NCI-H187 treated with DMSO at 0.1 percent for 48 hours (cell line): ENCODE measurements at regions not wholly inside any gene's neighbourhood (a gene's known extent, or its start where the extent isn't known, plus 50 kb on each side); places are given as distances from the start of the nearest gene placed in this dataset.
"Not testable (repeated sequence)": the region's sequence is repeated elsewhere in the genome, so short reads cannot be mapped to it uniquely, and the experiment has no call there.

Experiments used
- DNase-seq: peaks from one replicate; lab custom pipeline; 2025; lab: John Stamatoyannopoulos, UW

DNA sequence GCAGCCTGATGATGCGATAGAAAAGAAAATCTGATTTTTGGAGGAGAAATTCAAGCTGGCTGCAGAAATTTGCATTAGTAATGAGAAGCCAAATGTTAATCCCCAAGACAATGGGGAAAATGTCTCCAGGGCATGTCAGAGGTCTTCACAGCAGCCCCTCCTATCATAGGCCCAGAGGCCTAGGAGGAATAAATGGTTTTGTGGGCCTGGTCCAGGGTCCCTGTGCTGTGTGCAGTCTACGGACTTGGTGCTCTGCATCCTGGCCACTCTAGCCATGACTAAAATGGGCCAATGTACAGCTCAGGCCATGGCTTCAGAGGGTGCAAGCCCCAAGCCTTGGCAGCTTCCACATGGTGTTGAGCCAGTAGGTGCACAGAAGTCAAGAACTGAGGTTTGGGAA is 303.8 kb upstream of the SEMA3C start:
- DNase-seq = not testable (repeated sequence)

DNA sequence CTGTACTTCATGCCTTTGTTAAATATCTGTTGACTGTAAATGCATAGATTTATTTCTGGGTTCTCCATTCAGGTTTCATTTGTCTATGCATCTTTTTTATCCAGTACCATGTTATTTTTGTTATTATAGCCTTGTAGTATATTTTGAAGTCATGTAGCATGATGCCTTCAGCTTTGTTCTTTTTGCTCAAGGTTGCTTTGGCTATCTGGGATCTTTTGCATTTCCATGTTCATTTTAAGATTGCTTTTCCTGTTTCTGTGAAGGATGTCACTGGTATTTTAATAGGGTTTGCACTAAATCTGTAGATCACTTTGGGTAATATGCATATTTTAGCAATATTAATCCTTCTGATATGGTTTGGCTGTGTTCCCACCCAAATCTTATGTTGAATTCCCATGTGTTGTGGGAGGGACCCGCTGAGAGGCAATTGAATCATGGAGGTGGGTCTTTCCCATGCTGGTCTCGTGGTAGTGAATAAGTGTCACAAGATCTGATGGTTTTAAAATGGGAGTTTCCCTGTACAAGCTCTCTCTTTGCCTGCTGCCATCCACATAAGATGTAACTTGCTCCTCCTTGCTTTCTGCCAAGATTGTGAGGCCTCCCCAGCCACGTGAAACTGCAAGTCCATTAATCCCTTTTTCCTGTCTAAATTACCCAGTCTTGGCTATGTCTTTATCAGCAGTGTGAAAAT is 302.8 kb upstream of the SEMA3C start:
- no peak for DNase-seq

DNA sequence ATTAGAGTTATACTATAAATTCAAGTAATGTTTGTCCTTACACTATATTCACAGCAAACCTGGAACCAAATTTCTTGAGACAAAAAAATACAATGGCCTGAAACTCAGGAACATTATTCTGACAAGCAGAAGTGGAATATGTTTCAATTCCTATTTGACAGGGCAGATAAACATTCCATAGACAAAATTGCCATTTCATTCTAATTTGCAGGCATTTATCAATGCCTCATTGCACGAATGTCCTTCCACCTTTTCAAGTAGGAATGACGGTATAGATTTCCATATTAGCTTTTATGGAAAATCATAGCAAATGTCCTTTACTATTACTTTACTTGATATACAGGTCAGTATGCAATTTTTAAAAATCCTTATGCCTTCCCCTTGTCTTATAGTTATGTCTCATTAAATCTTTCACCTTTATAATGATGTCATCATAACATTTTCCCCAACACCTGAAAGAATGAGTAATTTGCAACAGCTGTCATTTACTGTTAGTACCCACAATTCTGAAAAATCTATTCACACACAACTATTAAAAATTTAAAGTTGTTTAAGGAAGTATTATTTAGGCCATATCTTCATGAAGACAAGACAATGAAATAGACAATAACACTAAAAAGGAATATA is 299.7 kb upstream of the SEMA3C start:
- no peak for DNase-seq

DNA sequence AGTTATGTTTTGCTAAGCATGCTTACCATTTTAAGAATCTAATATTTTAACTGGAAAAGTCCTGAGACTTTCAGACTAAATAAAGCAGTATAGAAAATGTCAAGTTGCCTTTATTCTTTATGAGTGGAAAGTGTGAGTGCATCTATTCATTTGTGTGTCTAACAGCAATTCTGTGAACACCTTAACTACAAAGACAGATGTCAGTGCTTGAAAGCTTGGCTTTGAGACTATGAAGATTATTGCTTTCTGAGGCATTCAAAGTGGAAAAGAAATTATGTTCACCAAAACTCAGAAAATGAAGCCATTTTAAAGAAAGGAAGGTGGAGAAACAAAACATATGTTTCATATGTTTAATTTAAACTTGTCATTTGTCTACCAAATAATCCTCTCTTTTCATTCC is 294.5 kb upstream of the SEMA3C start:
- DNase-seq = no peak

DNA sequence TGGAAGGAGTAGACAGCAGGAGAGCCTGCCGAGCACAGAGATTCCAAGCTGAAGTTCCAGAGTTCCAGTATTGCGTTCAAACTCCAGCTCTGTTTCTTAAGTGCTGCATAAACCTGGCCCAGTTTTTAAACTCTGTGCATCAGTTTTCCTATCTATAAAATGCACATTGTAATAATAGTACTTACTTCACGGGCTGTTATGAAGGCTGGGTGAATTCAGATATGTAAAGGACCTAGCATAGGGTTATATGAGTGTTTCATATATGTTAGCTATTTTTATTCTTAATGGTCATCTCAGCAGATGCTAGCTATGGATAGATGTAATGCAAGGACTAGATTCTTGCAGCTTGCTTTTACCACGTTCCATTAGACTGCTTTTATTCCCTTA is 293.1 kb upstream of the SEMA3C start:
- no peak for DNase-seq

DNA sequence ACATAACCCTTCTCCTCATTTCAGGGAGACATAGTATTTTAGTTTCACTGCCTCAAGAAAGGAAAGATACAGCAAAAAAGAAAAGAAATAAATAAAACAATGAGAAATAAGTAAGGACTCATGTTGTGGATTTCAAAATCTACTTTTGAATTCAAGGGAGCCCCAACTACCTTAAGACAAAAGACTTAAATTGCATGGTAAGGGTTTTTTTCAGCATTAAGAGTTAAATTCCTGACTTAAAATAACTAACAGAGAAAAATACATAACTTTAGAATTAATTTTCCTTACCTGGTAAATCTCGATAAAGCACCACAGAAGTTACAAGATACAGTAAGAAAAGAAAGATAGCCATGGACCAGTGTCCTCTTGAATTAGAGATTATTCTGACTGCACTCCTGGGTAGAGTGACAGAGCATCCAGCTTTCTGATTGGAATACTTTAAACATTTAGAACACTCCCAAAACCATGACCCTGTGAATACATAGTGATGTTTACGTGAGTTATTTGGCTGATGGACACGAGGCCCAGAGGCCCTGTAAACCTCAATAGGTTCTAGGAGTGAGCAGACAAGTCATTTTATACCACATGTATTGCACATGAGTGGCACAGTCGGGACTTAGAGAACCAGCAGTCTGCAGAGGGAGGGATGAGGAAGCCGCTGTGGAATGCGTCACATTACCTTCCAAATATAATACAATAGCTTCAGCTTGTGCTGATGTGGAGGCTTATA is 292.5 kb upstream of the SEMA3C start:
- DNase-seq = no peak

DNA sequence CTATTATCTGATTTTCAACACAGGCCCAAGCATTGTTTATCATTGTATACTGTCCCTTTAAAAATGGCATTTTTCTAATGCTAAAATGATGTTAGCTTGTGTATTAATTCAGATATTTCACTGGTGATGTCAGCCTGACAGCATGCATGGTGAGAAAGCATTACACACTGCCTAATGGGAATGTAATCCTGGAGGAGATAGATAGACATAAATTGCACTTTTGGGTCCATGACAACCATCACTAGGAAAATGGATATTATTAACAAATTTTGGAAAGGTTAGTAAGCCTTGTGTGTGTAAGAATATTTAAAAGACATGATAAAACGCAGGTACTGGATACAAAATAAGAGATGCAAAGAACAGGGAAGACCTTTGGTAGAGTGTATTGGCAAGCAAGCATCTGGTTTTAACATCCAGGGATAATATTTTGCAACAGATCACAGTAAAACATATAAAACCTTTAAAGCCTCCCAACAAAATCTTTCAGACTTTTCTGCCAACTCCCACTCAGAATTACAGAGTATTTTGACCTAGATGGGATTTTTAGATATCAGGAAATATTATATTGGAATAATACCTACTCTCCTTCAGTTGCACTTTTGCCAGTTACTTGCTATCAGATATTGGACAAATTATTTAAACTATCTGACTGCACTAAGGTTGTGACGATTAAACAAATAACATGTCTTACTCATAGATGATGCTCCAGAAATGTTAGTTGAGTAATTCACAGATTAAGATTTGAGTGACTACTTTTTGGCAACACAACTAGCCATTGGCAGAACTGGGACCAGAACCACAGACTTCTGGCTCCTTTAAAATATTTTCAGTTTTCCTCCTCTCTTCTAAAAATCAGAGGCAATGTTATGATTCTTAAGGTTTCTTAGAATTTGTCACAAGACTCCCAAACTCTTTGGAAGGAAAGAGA is 291.6 kb upstream of the SEMA3C start:
- DNase-seq = no peak

DNA sequence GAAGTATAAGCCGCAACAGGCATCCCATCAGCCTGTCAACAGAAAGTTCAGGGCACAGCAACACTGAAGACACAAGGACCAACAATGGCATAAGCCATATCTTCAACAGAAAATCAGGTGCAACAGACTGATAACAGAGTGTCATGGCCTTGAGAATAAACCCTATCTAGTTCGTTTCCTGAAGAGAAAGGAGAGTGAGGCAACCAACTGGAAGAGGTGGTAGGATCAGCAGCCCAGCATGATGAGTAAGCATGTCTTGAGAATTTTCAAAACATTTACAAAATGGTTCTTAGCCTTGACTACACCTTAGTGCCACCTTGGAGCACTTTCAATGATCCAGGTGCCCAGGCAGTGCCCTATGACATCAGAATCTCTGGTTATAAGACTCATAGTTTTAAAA is 290.2 kb upstream of the SEMA3C start:
- DNase-seq = no peak

DNA sequence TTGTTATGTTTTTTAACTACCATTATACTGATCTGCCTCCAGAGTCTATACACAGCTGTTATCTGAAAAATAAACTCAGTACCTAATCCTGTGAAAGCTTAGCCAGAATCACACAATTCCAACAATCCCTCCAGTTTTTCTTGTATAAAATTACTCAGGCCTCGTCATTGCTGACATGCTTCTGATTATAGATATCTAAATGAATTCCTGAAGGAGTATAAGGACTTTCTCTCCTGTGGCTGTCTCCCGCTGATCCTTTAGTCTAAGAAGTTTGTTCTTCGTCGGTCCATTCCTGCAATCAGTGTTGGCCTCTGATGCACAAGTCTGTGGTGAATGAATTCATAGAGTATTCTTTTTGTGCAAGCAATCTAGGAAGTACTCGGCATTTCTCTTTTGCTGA is 288.9 kb upstream of the SEMA3C start:
- no peak for DNase-seq

DNA sequence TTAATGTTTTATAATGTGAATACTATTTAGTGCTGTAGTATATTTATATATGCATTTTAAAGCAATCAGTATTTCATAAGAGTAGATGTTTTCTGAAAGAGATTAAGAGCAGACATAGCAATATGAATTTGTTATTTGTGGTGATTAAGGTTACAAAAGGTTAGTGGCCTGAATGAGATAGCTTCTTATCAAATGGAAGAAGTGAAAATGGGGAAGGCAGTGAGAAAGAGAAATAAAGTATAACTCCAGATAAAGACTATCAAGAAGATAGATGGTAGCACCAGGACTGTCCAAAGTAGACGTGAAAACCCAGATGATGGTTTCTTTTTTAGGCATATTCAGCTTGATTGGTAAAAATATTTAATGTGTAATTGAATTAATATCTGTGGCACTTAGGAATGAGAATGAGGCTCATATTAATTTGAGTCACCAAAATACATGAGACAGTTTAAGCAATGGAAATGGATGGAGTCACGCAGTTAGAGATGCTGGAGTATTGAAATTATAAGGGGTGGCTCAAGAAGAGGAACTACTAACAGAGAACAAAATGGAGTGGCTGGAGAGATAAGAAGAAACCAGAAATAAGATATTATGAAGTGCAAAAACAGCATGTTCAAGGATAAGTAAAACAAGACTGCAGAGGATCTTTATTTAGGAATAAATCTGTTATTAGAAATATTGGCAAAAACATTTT is 288.0 kb upstream of the SEMA3C start:
- no peak for DNase-seq

DNA sequence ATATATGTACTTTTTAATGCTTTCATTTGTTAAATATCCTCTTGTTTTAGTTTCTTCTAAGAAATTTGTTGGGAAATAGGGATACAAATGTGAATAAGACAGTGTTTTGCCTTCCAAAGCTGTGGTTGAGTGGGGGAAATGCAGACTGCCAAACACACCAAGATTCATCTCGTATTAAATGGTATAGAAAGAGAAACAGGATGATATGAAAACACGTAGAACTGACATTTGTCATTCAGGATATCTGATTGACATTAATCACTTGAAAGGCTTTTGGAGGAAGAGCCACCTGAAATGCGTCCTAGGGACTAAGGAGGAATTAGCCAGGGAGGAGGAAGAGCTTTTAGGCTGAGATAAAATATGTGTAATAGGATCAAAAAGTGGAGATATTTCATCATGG is 287.4 kb upstream of the SEMA3C start:
- no peak for DNase-seq

DNA sequence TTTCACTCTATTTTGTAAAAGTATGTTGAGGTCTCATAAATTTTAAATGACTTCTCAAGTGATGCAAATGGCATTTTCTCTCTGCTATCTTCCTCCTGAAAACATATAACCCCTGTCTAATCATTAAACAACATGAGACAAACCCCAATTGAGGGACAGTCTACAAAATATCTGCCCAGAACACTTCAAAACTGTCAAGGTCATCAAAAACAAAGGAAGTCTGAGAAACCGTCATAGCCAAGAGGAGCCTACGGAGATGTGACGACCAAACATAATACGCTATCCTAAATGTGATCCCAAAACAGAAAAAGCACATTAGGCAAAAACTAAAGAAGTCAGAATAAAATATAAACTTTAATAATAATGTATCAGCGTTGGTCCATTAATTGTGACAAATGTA is 282.3 kb upstream of the SEMA3C start:
- DNase-seq = no peak

DNA sequence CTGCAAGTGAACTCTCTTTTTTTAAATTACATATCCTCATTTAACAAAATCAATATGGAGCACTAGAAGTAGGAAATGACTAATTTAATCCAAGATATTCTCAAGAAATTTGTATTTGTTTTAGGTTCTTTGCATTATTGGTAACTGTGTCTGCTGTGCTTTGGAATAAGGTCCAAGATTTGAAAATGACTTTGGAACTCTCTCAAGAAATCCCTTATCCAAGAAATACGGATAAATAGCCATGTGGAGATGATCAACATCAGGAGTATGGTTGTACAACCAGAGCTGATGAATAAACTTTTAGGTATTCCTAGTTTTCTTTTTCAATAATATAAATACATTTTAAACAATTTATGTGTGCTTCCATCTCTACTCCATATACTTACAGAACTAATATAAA is 279.9 kb upstream of the SEMA3C start:
- DNase-seq = no peak

DNA sequence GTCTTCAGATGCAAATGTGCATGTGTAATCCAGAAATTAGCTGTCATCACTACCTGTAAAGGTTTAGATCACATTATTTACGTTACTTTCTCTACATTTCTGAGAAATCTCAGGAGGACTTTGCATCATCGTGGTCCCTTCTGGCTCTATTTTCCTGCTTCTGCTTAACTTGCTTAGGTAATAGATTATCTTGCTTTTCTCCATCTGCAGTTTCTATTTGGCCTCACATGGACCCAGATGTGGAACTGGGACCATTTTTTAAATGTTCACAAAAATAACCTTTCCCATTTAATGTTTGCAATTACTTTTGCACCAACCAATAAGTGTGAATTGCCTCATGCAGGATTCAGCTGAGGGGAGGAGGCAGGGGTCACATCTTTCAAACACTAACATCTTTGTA is 278.4 kb upstream of the SEMA3C start:
- no peak for DNase-seq

DNA sequence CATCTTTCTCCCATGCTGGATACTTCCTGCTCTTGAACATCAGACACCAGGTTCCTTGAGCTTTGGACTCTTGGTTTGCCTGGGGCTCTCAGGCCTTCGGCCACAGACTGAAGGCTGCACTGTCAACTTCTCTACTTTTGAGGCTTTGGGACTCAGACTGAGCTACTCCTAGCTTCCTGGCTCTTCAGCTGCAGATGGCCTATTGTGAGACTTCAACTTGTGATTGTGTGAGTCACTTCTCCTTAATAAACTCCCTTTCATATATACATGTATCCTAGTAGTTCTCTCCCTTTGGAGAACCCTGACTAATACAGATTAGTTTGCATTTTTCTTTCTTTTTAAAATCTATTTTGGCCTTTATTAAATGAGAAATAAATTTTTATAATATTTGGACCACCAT is 276.2 kb upstream of the SEMA3C start:
- DNase-seq = no peak

DNA sequence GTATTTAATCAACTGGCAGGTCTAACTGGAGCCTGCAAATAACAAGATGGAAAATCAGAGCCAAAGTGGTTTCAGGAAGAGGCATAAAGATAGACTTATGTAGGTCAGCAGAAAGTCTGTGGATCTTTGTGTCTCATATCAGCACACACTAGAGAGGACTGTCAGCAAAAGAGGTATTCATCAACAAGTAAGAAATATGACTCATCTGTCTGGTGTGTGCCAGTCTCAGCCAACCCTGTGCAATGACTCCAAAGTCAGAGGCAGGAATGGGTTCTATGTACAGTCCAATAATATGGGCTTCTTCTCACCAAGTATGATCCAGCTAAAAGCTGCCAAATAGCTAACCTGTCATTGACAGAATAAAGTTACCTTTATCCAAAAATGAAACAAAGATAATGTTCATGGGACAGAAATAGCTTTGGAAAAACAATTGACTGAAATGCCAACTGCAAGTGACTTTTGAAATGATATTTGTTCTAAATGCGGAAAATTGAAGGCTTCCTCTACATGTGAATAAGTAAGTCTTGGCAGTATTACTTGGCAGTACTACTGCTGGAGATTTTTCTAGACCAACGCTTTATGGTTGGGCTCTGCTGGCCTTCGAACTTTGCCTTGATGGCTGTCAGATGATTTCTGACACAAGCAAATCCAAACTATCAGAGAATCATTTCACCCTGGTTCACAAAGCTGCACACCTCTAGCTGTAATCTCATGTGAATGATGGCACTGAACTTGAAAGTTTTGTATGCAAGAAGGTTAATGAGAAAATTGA is 272.3 kb upstream of the SEMA3C start:
- DNase-seq = no peak

DNA sequence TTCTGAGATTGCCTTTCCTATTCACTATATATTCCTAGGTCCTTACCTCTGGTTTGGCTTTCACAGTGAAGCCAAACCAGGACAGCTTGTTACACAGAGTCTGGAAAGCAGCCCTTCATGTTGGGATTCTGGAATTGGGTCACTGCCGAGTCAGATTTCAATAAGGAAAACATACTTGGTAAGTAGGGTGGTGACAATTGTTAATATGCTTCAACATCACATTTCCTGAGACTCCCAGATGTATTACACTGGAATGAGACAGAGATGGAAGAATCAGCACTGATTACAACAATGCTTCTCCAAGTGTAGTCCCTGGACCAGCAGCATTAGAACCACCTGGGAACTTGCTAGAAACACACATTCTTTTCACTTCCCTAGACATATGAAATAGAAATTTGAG is 268.9 kb upstream of the SEMA3C start:
- DNase-seq = no peak

DNA sequence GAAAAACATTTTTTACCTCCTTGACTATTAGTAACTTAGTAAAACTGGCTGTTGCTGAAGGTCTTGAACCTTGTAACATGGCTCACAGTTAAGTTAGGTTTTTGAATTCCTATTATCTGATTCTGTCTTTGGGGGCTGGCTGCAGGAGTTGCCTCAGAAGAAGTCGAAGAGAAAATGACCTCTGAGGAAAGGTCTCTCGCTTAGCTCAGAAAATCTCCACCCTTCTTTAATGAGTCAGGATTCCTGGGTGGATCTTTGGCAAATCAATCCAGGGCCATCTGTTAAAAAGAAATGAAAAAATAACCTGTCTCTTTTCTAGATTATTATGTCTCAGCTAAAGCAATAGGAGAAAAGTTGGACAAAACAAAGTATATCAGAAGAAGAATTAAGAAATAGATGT is 267.8 kb upstream of the SEMA3C start:
- no peak for DNase-seq

DNA sequence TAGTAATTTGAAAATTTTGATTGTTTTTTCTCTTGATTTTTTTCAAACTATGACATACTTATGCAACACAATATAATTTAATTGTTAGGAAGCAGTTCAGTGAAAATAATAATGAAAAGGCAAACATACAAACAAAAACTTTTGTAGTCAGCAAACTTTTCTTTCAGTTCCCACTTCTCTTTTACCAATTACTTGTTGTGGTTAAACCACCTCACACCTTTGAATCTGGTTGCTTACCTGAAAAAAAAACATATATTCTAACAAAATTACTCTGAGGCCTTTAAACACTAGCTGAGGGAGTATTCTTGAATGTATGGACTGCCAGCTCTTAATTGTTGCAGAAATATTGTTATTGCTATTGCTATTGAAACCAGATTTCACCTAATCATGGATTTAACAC is 266.2 kb upstream of the SEMA3C start:
- DNase-seq = no peak

DNA sequence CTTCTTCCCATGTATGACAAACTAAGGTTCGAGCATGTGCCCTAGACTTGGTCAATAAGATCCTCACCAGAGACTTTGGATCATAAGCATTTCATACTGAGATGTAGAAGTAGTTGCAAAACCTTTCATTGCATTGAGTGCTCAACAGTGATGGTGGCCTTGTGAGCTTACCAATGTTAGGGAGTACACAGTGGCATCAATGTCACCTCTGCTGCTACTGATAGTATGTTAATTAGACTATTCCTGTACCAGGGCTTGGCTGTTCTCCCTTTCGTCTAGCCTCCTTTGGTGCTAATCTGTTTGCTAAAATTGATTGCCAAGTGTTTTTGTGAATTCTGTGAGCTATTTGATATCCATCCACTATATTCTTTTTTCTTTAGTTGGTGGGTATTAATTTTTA is 264.5 kb upstream of the SEMA3C start:
- DNase-seq = no peak

DNA sequence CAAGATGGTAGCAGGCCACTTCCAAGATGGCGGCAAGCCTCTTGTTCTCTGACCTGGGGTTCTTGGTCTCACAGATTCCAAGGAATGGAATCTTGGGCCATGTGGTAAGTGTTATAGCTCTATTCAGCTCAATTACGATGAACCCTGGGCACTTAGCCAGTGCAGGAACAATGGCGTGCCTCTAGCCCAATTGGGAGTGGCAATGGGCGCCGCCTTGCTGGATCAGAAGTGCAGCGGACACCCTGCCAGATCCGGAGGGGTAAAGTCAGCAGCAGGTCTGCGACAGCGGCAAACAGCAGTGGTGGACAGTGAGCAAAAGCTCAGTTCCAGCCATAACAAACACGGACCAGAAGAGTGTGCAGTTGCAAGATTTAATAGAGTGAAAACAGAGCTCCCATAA is 263.2 kb upstream of the SEMA3C start:
- not testable (repeated sequence) for DNase-seq
